Stimulated activated CD4-positive, alpha-beta T cell treated with anti-CD3 and anti-CD28 coated beads, Interleukin-4, amount 100 ng/mL, for 4 hours (primary cell): ENCODE measurements at regions not wholly inside any gene's neighbourhood (a gene's known extent, or its start where the extent isn't known, plus 50 kb on each side); places are given as distances from the start of the nearest gene placed in this dataset.

Source experiments
- DNase-seq, 2 experiments: peaks; one replicate each; pipeline ENCODE4 v3.0.0-alpha.2; 2020

DNA sequence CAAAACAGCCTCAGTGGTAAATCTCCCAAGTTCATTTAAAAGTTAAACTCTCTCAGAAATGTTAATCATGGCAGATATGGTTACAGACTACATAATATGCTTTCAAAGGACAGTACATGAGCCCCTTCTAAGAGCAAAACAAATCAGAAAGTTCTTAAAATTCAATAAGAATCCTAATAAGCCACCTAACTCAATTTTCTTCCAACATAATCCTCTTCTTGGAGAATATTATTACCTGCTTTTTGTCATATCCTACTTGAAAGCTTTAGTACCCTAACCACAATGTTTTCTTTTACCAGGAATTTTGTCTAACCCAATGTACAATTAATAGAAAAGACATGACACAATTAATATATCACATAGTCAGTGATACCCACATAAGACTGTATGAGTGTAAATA is 236.5 kb upstream of the ATP2B1 start:
- no peak for DNase-seq

- no peak for DNase-seq
These were observed 234.8 kb upstream of the ATP2B1 start for GRCh38 chr12:89943463-89943862.

DNA sequence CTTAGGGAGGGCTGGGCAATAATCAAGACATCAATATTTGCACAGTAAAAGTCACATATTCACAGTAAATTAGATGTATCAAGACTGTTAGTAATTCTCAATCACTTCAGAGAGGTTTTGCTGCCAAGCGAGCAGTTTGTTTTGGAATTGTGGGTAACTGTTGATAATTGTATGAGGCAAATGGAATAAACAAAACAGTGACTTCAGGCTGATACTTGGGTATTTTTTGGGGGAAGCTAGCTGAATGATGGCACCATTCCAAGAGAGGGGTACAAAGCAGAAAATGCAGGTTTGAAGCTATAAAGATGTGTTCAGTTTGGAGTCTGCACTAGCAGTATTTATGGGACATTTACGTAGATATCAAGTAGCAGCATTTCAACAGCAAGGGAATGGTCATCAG is 232.8 kb upstream of the ATP2B1 start:
- DNase-seq = no peak

GRCh38 chr12:89939522-89940215 is 231.0 kb upstream of the ATP2B1 start:
- no peak for DNase-seq

DNA sequence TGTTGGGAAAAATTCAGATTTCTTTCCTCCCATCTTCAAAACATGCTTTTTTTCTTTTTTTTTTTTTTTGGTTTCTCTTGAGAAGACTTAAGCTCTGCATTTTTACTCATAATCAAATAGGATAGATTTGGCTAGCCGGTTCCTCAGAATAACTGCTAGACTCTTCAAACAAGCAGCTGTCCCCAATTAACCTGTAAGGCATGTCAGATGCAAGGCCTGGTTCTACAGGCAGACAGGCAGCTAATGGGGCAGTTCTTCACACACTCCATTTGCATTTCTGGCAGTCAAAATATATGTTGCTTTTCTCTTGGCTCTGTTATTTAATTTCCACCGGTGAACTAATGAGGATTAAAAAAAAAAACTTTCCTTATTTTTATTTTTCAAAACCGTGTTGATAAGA is 228.0 kb upstream of the ATP2B1 start:
- DNase-seq = no peak

GRCh38 chr12:89935850-89936249 is 227.2 kb upstream of the ATP2B1 start:
- DNase-seq = no peak

DNA sequence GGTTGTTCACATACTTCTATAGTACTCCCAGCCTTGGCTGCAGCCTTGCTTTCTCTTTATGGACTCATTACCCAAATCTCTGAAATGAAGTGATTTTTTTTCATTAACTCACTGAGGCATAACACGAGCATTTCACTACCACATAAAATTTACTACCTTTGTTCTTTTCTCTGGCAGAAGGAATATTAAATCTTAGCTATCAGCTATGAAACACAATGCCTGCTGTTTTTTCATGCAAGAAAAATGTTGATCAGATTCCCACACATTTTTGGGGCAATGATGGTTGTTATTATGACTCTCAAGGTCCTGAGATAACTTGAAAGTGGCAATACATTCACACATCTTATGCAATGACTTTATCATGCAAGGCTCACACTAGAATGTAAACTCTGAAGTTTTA is 225.3 kb upstream of the ATP2B1 start:
- no peak for DNase-seq

GRCh38 chr12:89932954-89933353 is 224.3 kb upstream of the ATP2B1 start:
- no peak for DNase-seq

- no peak for DNase-seq
These were observed 219.8 kb upstream of the ATP2B1 start for GRCh38 chr12:89928467-89928866.

- no peak for DNase-seq
These were observed 218.6 kb upstream of the ATP2B1 start for GRCh38 chr12:89927226-89927698.

- DNase-seq = no peak
These were observed 215.6 kb upstream of the ATP2B1 start for GRCh38 chr12:89924191-89924590.

- DNase-seq = no peak
These were observed 214.5 kb upstream of the ATP2B1 start for GRCh38 chr12:89923091-89923490.

DNA sequence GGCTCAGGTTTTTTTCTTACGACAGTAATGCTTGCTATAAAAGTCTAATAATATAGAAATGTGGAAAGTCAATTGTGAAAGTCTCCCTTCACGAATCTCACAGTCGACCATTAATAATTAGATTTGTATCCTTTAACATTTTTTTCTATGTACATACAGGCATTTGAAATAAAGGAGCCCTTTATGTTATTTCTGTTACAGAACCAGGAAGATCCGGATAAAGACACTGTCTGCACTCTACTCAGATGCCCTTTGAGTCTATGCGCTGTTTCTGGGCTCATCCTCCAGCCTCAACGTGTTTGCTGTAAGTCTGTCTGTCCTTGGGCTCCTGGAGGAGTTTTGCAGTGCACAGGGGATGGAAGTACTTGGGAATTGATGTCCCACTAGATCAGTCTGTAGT is 212.2 kb upstream of the ATP2B1 start:
- no peak for DNase-seq

GRCh38 chr12:89919241-89919906 is 210.7 kb upstream of the ATP2B1 start:
- DNase-seq = no peak

GRCh38 chr12:89918172-89918846 is 209.7 kb upstream of the ATP2B1 start:
- DNase-seq = no peak

DNA sequence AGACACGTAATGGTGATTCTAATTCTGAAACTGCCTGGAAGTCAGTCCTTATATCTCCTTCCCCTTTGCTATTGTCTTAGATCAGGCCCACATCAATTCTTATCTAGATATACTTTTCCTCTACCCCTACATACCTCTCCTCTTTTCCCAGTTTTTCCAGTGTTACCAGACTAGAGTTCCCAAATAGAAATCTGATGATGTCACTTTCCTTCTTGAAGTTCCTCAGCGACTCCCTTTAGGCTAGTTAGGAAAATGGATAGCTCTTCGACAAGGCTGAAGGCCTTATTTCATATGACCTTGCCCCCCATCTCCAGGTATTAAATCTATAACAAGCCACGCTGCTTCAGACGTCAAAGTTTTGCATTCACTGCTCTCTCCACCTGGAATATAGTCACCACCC is 201.1 kb upstream of the ATP2B1 start:
- DNase-seq = no peak

DNA sequence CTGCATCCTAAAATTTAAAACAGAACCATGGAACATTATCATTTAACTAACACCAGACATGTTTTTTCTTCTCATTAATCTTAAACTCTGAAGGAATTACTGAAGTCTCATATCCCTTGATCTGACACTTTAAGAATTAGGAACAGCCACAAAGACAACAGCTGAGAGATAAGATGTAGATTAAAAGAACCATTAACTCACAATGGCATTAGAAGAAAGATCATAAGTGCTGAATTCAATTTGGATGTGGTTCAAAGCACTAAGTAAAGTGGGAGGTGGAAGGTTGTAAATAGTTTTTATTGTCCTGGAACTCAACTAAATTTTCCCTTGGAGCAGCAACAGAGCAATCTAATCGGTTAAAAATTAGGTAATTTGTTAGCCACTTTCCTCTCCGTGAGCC is 199.0 kb upstream of the ATP2B1 start:
- no peak for DNase-seq

- no peak for DNase-seq
These were observed 198.2 kb upstream of the ATP2B1 start for GRCh38 chr12:89906824-89907223.

- DNase-seq = no peak
These were observed 197.5 kb upstream of the ATP2B1 start for GRCh38 chr12:89906178-89906577.

GRCh38 chr12:89901906-89902642 is 193.4 kb upstream of the ATP2B1 start:
- DNase-seq = no peak

DNA sequence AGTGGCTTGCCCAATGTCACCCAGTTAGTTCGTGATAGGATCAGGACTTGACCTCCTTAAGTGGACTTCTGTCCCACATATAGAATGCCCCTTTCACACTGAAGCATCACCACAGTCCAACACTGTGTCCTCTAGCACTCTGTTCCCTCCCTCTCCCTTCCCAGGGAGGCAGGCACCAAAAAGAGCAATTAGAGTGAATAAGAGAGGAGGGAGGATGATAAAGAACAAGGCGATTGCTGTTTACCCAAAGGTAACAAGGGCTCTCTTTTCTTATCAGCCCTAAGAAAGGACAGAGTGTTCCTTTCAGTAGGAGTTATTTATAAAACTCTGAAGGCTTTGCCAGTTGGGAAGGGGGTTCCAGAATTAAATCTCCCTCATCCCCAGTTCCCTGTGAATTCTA is 192.7 kb upstream of the ATP2B1 start:
- DNase-seq = no peak

- no peak for DNase-seq
These were observed 191.0 kb upstream of the ATP2B1 start for GRCh38 chr12:89899651-89900050.

- no peak for DNase-seq
These were observed 187.0 kb upstream of the ATP2B1 start for GRCh38 chr12:89895591-89895990.
